Naive thymus-derived CD8-positive, alpha-beta T cell (primary cell): ENCODE measurements at regions not wholly inside any gene's neighbourhood (a gene's known extent, or its start where the extent isn't known, plus 50 kb on each side); places are given as distances from the start of the nearest gene placed in this dataset.
"Not testable (repeated sequence)": the region's sequence is repeated elsewhere in the genome, so short reads cannot be mapped to it uniquely, and the experiment has no call there.

Experiments used
- ATAC-seq, 2 donors: fragments of 150-1000 bp; cut with Tn5 transposase in 1 of 2; sonication (Bioruptor Pico), chemical (Tn5 transposase) in 1 of 2; 1 replicate in 1 of 2; 2 replicates in 1 of 2; pipeline ENCODE4 v1.10.0; 2021; ENCODE audit warnings: mild to moderate bottlenecking in 2 of 2, moderate library complexity in 2 of 2
- POLR2A ChIA-PET: fragments of 350-600 bp; sonication (Branson Sonifier 250); formaldehyde crosslinking; loops from one replicate; lab custom pipeline; 2021; ENCODE audit warnings: antibody characterized with exemption; lab: Charles Lee
- DNase-seq, 10 donors: peaks; one replicate each; pipeline versions ENCODE4 v3.0.0 to v3.0.0-alpha.2; 2020 to 2022
- H3K27ac Mint-ChIP-seq, 10 donors: one replicate each; pipeline ENCODE4 v1.8.0; 2020 to 2022; ENCODE audit warnings: mild to moderate bottlenecking in 10 of 10, mixed read lengths in 10 of 10, moderate library complexity in 4 of 10, inconsistent platforms in 1 of 10
- H3K27me3 Mint-ChIP-seq, 5 donors: one replicate each; pipeline ENCODE4 v1.8.0; 2021 to 2022; ENCODE audit warnings: mixed read lengths in 5 of 5
- H3K36me3 Mint-ChIP-seq, 3 donors: one replicate each; pipeline ENCODE4 v1.8.0; 2020 to 2022; ENCODE audit warnings: mixed read lengths in 3 of 3, mild to moderate bottlenecking in 2 of 3, inconsistent platforms in 1 of 3
- H3K4me1 Mint-ChIP-seq, 4 donors: one replicate each; pipeline ENCODE4 v1.8.0; 2021 to 2022; ENCODE audit warnings: mixed read lengths in 4 of 4
- H3K4me3 Mint-ChIP-seq, 10 donors: one replicate each; pipeline ENCODE4 v1.8.0; 2020 to 2022; ENCODE audit warnings: mild to moderate bottlenecking in 10 of 10, mixed read lengths in 10 of 10, moderate library complexity in 6 of 10, inconsistent platforms in 1 of 10
- H3K9me3 Mint-ChIP-seq, 9 donors: one replicate each; pipeline ENCODE4 v1.8.0; 2020 to 2022; ENCODE audit warnings: mixed read lengths in 9 of 9, mild to moderate bottlenecking in 3 of 9, inconsistent platforms in 1 of 9, moderate library complexity in 1 of 9

GRCh38 chr13:60837806-60838205 lies 440.8 kb downstream of the TDRD3 start:
- no peaks in the 10 kb centered on the region for H3K27me3 Mint-ChIP-seq
- peaks cover 0 to 25% (median 8%) of the 10 kb centered on the region in 9 donors for H3K9me3 Mint-ChIP-seq
- H3K4me1 Mint-ChIP-seq: no peaks in the 10 kb centered on the region
- DNase-seq (no peak), ATAC-seq (no peak)
- no peak overlapping the region for H3K27ac Mint-ChIP-seq
- peaks cover 0 to 4% (median 0%) of the 10 kb centered on the region in 3 donors for H3K36me3 Mint-ChIP-seq
- POLR2A ChIA-PET: no interaction called here
- H3K4me3 Mint-ChIP-seq: no peak overlapping the region

GRCh38 chr13:60836821-60837220 lies 439.8 kb downstream of the TDRD3 start:
- no peaks in the 10 kb centered on the region for H3K4me1 Mint-ChIP-seq
- H3K27me3 Mint-ChIP-seq: no peaks in the 10 kb centered on the region
- H3K9me3 Mint-ChIP-seq: peaks cover 0 to 26% (median 8%) of the 10 kb centered on the region in 9 donors
- no peak overlapping the region for H3K27ac Mint-ChIP-seq
- H3K4me3 Mint-ChIP-seq: no peak overlapping the region
- POLR2A ChIA-PET: no interaction called here
- ATAC-seq: no peak
- H3K36me3 Mint-ChIP-seq: peaks cover 0 to 4% (median 0%) of the 10 kb centered on the region in 3 donors
- DNase-seq: no peak

GRCh38 chr13:60811581-60811980 lies 414.6 kb downstream of the TDRD3 start:
- DNase-seq (no peak), ATAC-seq (no peak)
- H3K27me3 Mint-ChIP-seq: no peaks in the 10 kb centered on the region
- H3K9me3 Mint-ChIP-seq: peaks cover 0 to 16% (median 12%) of the 10 kb centered on the region in 9 donors
- POLR2A ChIA-PET: no interaction called here
- no peaks in the 10 kb centered on the region for H3K4me1 Mint-ChIP-seq
- H3K4me3 Mint-ChIP-seq: no peak overlapping the region
- H3K27ac Mint-ChIP-seq: no peak overlapping the region
- no peaks in the 10 kb centered on the region for H3K36me3 Mint-ChIP-seq

GRCh38 chr13:60805640-60806039 lies 408.6 kb downstream of the TDRD3 start:
- H3K27me3 Mint-ChIP-seq, DNase-seq, H3K27ac Mint-ChIP-seq, H3K4me1 Mint-ChIP-seq, H3K36me3 Mint-ChIP-seq, ATAC-seq, H3K4me3 Mint-ChIP-seq, POLR2A ChIA-PET: not testable (repeated sequence)
- peaks cover 0 to 10% (median 6%) of the 10 kb centered on the region in 9 donors for H3K9me3 Mint-ChIP-seq

GRCh38 chr13:60798503-60798902 lies 401.5 kb downstream of the TDRD3 start:
- Mint-ChIP-seq H3K36me3 (no peaks in the 10 kb centered on the region), H3K4me3 (no peak overlapping the region), H3K4me1 (no peaks in the 10 kb centered on the region), H3K27me3 (no peaks in the 10 kb centered on the region), H3K9me3 (peaks cover 0 to 10% (median 2%) of the 10 kb centered on the region in 9 donors), H3K27ac (no peak overlapping the region)
- ATAC-seq: no peak
- POLR2A ChIA-PET: no interaction called here
- no peak for DNase-seq

- Mint-ChIP-seq H3K36me3 (no peaks in the 10 kb centered on the region), H3K4me3 (no peak overlapping the region), H3K27ac (no peak overlapping the region), H3K4me1 (no peaks in the 10 kb centered on the region), H3K27me3 (no peaks in the 10 kb centered on the region), H3K9me3 (peaks cover 0 to 8% (median 1%) of the 10 kb centered on the region in 9 donors)
- POLR2A ChIA-PET: no interaction called here
- ATAC-seq (no peak), DNase-seq (no peak)
Observed at GRCh38 chr13:60797112-60797511, 400.1 kb downstream of the TDRD3 start.

GRCh38 chr13:60794751-60795150 lies 397.7 kb downstream of the TDRD3 start:
- Mint-ChIP-seq H3K27ac (no peak overlapping the region), H3K27me3 (no peaks in the 10 kb centered on the region), H3K4me3 (no peak overlapping the region), H3K36me3 (no peaks in the 10 kb centered on the region), H3K4me1 (no peaks in the 10 kb centered on the region), H3K9me3 (peaks cover 0 to 8% (median 2%) of the 10 kb centered on the region in 9 donors)
- no peak for DNase-seq
- POLR2A ChIA-PET: no interaction called here
- no peak for ATAC-seq

GRCh38 chr13:60790620-60791019 lies 393.6 kb downstream of the TDRD3 start:
- H3K27ac Mint-ChIP-seq: no peak overlapping the region
- POLR2A ChIA-PET: no interaction called here
- peaks cover 0 to 2% (median 0%) of the 10 kb centered on the region in 5 donors for H3K27me3 Mint-ChIP-seq
- peaks cover 0 to 8% (median 2%) of the 10 kb centered on the region in 9 donors for H3K9me3 Mint-ChIP-seq
- ATAC-seq: no peak
- H3K36me3 Mint-ChIP-seq: no peaks in the 10 kb centered on the region
- no peak overlapping the region for H3K4me3 Mint-ChIP-seq
- H3K4me1 Mint-ChIP-seq: no peaks in the 10 kb centered on the region
- no peak for DNase-seq

- Mint-ChIP-seq H3K27ac (no peak overlapping the region), H3K4me3 (no peak overlapping the region), H3K36me3 (no peaks in the 10 kb centered on the region), H3K9me3 (peaks cover 0 to 9% (median 2%) of the 10 kb centered on the region in 9 donors), H3K27me3 (peaks cover 0 to 2% (median 0%) of the 10 kb centered on the region in 5 donors), H3K4me1 (no peaks in the 10 kb centered on the region)
- ATAC-seq (no peak), DNase-seq (no peak)
- POLR2A ChIA-PET: no interaction called here
Observed at GRCh38 chr13:60788156-60788829, 391.3 kb downstream of the TDRD3 start.

- H3K4me1 Mint-ChIP-seq: no peaks in the 10 kb centered on the region
- peaks cover 0 to 11% (median 4%) of the 10 kb centered on the region in 9 donors for H3K9me3 Mint-ChIP-seq
- POLR2A ChIA-PET: no interaction called here
- H3K36me3 Mint-ChIP-seq: no peaks in the 10 kb centered on the region
- no peak for ATAC-seq
- no peak overlapping the region for H3K4me3 Mint-ChIP-seq
- H3K27ac Mint-ChIP-seq: no peak overlapping the region
- DNase-seq: no peak
- H3K27me3 Mint-ChIP-seq: peaks cover 0 to 2% (median 0%) of the 10 kb centered on the region in 5 donors
Observed at GRCh38 chr13:60787083-60787482, 390.1 kb downstream of the TDRD3 start.

- Mint-ChIP-seq H3K4me1 (no peaks in the 10 kb centered on the region), H3K9me3 (peaks cover 0 to 30% (median 12%) of the 10 kb centered on the region in 9 donors), H3K27me3 (peaks cover 0 to 2% (median 0%) of the 10 kb centered on the region in 5 donors), H3K27ac (no peak overlapping the region), H3K4me3 (no peak overlapping the region), H3K36me3 (no peaks in the 10 kb centered on the region)
- no peak for DNase-seq
- POLR2A ChIA-PET: no interaction called here
- no peak for ATAC-seq
Observed at GRCh38 chr13:60772726-60773125, 375.7 kb downstream of the TDRD3 start.

GRCh38 chr13:60765700-60766411 lies 368.8 kb downstream of the TDRD3 start:
- H3K27me3 Mint-ChIP-seq: peaks cover 0 to 2% (median 0%) of the 10 kb centered on the region in 5 donors
- no peak overlapping the region for H3K27ac Mint-ChIP-seq
- H3K4me1 Mint-ChIP-seq: no peaks in the 10 kb centered on the region
- H3K9me3 Mint-ChIP-seq: peaks cover 4 to 34% (median 17%) of the 10 kb centered on the region in 9 donors
- no peak for DNase-seq
- no peak for ATAC-seq
- POLR2A ChIA-PET: no interaction called here
- no peaks in the 10 kb centered on the region for H3K36me3 Mint-ChIP-seq
- no peak overlapping the region for H3K4me3 Mint-ChIP-seq

GRCh38 chr13:60759499-60759898 lies 362.5 kb downstream of the TDRD3 start:
- POLR2A ChIA-PET: no interaction called here
- Mint-ChIP-seq H3K4me1 (no peaks in the 10 kb centered on the region), H3K27ac (no peak overlapping the region), H3K9me3 (peaks cover 0 to 41% (median 6%) of the 10 kb centered on the region in 9 donors), H3K27me3 (no peaks in the 10 kb centered on the region), H3K4me3 (no peak overlapping the region), H3K36me3 (no peaks in the 10 kb centered on the region)
- DNase-seq: no peak
- ATAC-seq: no peak
